GM13976 (cell line): ENCODE measurements at regions not wholly inside any gene's neighbourhood (a gene's known extent, or its start where the extent isn't known, plus 50 kb on each side); places are given as distances from the start of the nearest gene placed in this dataset.

Source experiments
- DNase-seq: peaks from one replicate; pipeline ENCODE4 v3.0.0; 2012; ENCODE audit warnings: low spot score
- CTCF ChIP-seq: IDR thresholded peaks from 2 replicates; pipeline ENCODE4 v1.5.1; 2012; ENCODE audit warnings: borderline replicate concordance, mild to moderate bottlenecking; ENCODE audit not compliant: insufficient read depth; ENCODE audit errors: extremely low read depth, missing control alignments, control extremely low read depth
- in situ Hi-C: fragments of 300-500 bp; cut with MboI; formaldehyde crosslinking; loops from one replicate; pipeline ENCODE4 v1.12.0; 2022; ENCODE audit warnings: low sequenced_read_pairs, mixed read lengths, inconsistent platforms; ENCODE audit not compliant: unreplicated experiment

- TF ChIP-seq CTCF = no peak
Observed at GRCh38 chr1:38456531-38456876, 403.1 kb downstream of the RRAGC start.

GRCh38 chr1:38455829-38456530, 403.6 kb downstream of the RRAGC start:
- DNase-seq = no peak
- no peak for TF ChIP-seq CTCF
- in situ Hi-C loops = no loop called here

More at GRCh38 chr1:38456531-38456876, 403.1 kb downstream of the RRAGC start:
- no peak for DNase-seq
- in situ Hi-C loops = no loop called here

GRCh38 chr1:38454749-38455441, 404.7 kb downstream of the RRAGC start:
- DNase-seq = no peak
- in situ Hi-C loops = no loop called here

GRCh38 chr1:38454236-38454635, 405.3 kb downstream of the RRAGC start:
- in situ Hi-C loops = no loop called here
- DNase-seq = no peak
- TF ChIP-seq CTCF = no peak

More at GRCh38 chr1:38454749-38455441, 404.7 kb downstream of the RRAGC start:
- no peak for TF ChIP-seq CTCF

- no peak for DNase-seq
- no peak for TF ChIP-seq CTCF
- in situ Hi-C loops = no loop called here
Observed at GRCh38 chr1:38452246-38452645, 405.7 kb upstream of the POU3F1 start.

GRCh38 chr1:38451541-38451993, 405.0 kb upstream of the POU3F1 start:
- TF ChIP-seq CTCF = no peak
- no peak for DNase-seq
- in situ Hi-C loops = no loop called here

GRCh38 chr1:38448893-38449292, 402.3 kb upstream of the POU3F1 start:
- no peak for TF ChIP-seq CTCF
- no peak for DNase-seq
- in situ Hi-C loops = no loop called here
